ENCODE measurements at regions not wholly inside any gene's neighbourhood (a gene's known extent, or its start where the extent isn't known, plus 50 kb on each side); places are given as distances from the start of the nearest gene placed in this dataset.
"Not testable (repeated sequence)": the region's sequence is repeated elsewhere in the genome, so short reads cannot be mapped to it uniquely, and the experiment has no call there.

DNA sequence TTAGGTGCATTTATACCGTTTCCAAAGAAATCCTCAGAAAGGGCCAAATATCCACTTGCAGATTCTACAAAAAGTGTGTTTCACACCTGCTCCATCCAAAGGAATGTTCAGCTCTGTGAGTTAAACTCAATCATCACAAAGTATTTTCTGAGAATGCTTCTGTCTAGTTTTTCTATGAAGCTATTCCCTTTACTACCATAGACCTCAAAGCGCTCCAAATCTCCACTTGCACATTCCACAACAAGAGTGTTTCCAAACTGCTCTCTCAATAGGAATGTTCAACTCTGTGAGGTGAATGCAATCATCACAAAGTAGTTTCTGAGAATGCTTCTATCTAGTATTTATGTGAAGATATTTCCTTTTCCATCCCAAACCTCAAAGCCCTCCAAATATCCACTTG, 412.7 kb upstream of the WSB1 start:
- H3K27me3 ChIP-seq; H3K9me3 ChIP-seq; H3K4me1 ChIP-seq; H3K36me3 ChIP-seq; DNase-seq; H3K4me3 ChIP-seq; intact Hi-C loops (cut with DNase I; ENCODE audit: low total_unique reads); H3K27ac ChIP-seq: not testable (repeated sequence)
- peak in 1 of 2 experiments; percentile 19 for TF ChIP-seq CTCF (IDR thresholded peaks at IDR 0.05)

- H3K27ac ChIP-seq; H3K4me3 ChIP-seq; H3K27me3 ChIP-seq; H3K4me1 ChIP-seq; H3K36me3 ChIP-seq; DNase-seq; H3K9me3 ChIP-seq; intact Hi-C loops (cut with DNase I; ENCODE audit: low total_unique reads): not testable (repeated sequence)
Measured at GRCh38 chr17:26882097-26882761, 411.7 kb upstream of the WSB1 start.

DNA sequence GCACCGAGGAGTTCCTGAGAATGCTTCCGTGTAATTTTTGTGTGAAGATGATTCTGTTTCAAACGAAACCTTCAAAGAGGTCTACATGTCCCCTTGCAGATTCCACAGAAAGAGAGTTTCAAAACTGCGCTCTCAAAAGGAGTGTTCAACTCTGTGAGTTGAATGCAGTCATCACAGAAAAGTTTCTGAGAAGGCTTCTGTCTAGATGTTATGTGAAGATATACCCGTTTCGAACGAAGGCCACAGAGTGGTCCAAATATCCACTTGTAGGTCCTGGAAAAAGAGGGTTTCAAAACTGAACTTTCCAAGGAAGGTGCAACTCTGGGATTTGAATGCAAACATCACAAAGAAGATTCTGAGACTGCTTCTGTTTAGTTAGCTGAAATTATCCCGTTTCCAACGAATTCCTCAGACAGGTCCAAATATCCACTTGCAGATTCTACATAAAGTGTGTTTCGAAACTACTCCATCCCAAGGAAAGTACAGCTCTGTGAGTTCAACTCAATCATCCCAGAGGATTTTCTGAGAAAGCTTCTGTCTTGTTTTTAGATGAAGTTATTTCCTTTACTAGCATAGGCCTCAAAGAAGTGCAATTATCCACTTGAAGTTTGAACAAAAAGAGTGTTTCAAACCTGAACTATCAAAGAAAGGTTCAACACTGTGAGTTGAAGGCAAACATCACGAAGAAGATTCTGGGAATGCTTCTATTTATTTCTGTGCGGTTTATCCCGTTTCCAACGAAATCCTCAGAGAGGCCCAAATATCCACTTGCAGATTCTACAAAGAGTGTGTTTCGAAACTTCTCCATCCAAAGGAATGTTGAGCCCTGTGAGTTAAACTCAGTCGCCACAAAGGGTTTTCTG, 409.8 kb upstream of the WSB1 start:
- H3K27ac ChIP-seq; intact Hi-C loops (cut with DNase I; ENCODE audit: low total_unique reads); H3K27me3 ChIP-seq; H3K9me3 ChIP-seq; DNase-seq; H3K36me3 ChIP-seq; H3K4me3 ChIP-seq; H3K4me1 ChIP-seq: not testable (repeated sequence)

DNA sequence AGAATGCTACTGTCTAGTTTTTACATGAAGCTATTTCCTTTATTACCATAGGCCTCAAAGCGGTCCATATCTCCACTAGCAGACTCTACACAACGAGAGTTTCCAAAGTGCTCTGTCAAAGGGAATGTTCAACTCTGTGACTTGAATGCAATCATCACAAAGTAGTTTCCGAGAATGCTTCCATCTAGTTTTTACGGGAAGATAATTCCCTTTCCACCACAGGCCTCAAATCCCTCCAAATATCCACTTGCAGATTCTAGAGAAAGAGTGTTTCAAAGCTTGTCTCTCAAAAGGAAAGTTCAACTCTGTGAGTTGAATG, 409.2 kb upstream of the WSB1 start:
- DNase-seq; intact Hi-C loops (cut with DNase I; ENCODE audit: low total_unique reads); H3K36me3 ChIP-seq; H3K4me1 ChIP-seq; H3K27me3 ChIP-seq; H3K27ac ChIP-seq; H3K4me3 ChIP-seq; H3K9me3 ChIP-seq: not testable (repeated sequence)

DNA sequence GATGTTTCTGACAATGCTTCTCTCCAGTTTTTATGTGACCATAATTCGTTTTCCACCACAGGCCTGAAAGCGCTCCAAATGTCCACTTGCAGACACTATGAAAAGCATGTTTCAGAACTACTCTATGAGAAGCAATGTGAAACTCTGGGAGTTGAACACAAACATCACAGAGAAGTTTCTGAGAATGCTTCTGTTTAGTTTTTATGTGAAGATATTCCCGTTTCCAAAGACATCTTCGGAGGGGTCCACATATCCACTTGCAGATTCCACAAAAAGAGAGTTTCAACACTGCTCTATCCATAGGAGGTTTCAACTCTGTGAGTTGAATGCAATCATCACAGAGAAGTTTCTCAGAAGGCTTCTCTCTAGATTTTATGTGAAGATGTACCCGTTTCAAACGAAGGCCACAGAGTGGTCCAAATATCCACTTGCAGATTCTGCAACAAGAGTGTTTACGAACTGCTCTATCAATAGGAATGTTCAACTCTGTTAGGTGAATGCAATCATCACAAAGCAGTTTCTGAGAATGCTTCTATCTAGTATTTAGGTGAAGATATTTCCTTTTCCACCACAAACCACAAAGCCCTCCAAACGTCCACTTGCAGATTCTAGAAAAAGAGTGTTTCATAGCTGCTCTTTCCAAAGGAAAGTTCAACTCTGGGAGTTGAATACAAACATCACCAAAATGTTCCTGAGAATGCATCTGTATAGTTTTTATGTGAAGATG, 408.5 kb upstream of the WSB1 start:
- H3K27ac ChIP-seq; H3K36me3 ChIP-seq; H3K27me3 ChIP-seq; H3K4me3 ChIP-seq; intact Hi-C loops (cut with DNase I; ENCODE audit: low total_unique reads); H3K9me3 ChIP-seq; H3K4me1 ChIP-seq: not testable (repeated sequence)
- peak in 1 of 2 donors; percentile 15 for DNase-seq
